HUES48 (cell line): ENCODE measurements at regions not wholly inside any gene's neighbourhood (a gene's known extent, or its start where the extent isn't known, plus 50 kb on each side); places are given as distances from the start of the nearest gene placed in this dataset.

Source experiments
- H3K27ac ChIP-seq: one replicate; pipeline ENCODE4 v1.7.0; 2013; ENCODE audit warnings: low read depth, low read length, inconsistent platforms
- H3K27me3 ChIP-seq: 2 replicates; pipeline ENCODE4 v1.6.1; 2013; ENCODE audit warnings: mild to moderate bottlenecking, low read length; ENCODE audit not compliant: control insufficient read depth, insufficient read depth
- H3K36me3 ChIP-seq: 2 replicates; pipeline ENCODE4 v1.6.1; 2013; ENCODE audit warnings: low read length; ENCODE audit not compliant: control insufficient read depth, insufficient read depth
- H3K4me1 ChIP-seq: 2 replicates; pipeline ENCODE4 v1.6.1; 2013; ENCODE audit warnings: mild to moderate bottlenecking, low read length; ENCODE audit not compliant: control insufficient read depth, insufficient read depth
- H3K4me3 ChIP-seq: 2 replicates; pipeline ENCODE4 v1.5.1; 2013; ENCODE audit warnings: mild to moderate bottlenecking, low read depth, low read length
- H3K9ac ChIP-seq: 2 replicates; pipeline ENCODE4 v1.6.1; 2013; ENCODE audit warnings: mild to moderate bottlenecking, low read depth, low read length, moderate library complexity
- H3K9me3 ChIP-seq: 2 replicates; pipeline ENCODE4 v1.6.1; 2013; ENCODE audit warnings: low read length; ENCODE audit not compliant: control insufficient read depth, insufficient read depth

GRCh38 chr10:71138166-71138830, 74.1 kb upstream of the UNC5B start:
- Histone ChIP-seq H3K4me3 (no peak overlapping the region), H3K36me3 (no peaks in the 10 kb centered on the region), H3K27me3 (no peaks in the 10 kb centered on the region), H3K9ac (no peak overlapping the region), H3K4me1 (peaks cover 10% of the 10 kb centered on the region), H3K9me3 (no peaks in the 10 kb centered on the region), H3K27ac (no peak overlapping the region)

- no peaks in the 10 kb centered on the region for H3K27me3 ChIP-seq
- no peak overlapping the region for H3K27ac ChIP-seq
- H3K4me3 ChIP-seq = no peak overlapping the region
- no peaks in the 10 kb centered on the region for H3K36me3 ChIP-seq
- H3K9ac ChIP-seq = no peak overlapping the region
- H3K4me1 ChIP-seq = peaks cover 3% of the 10 kb centered on the region; the same call in 1 of the 2 replicates
- H3K9me3 ChIP-seq = no peaks in the 10 kb centered on the region
These were observed 70.8 kb upstream of the UNC5B start for GRCh38 chr10:71141528-71141927.

GRCh38 chr10:71143170-71143569, 69.2 kb upstream of the UNC5B start:
- H3K4me3 ChIP-seq = no peak overlapping the region
- no peak overlapping the region for H3K27ac ChIP-seq
- no peak overlapping the region for H3K9ac ChIP-seq
- no peaks in the 10 kb centered on the region for H3K9me3 ChIP-seq
- no peaks in the 10 kb centered on the region for H3K27me3 ChIP-seq
- H3K36me3 ChIP-seq = no peaks in the 10 kb centered on the region
- H3K4me1 ChIP-seq = no peaks in the 10 kb centered on the region

DNA sequence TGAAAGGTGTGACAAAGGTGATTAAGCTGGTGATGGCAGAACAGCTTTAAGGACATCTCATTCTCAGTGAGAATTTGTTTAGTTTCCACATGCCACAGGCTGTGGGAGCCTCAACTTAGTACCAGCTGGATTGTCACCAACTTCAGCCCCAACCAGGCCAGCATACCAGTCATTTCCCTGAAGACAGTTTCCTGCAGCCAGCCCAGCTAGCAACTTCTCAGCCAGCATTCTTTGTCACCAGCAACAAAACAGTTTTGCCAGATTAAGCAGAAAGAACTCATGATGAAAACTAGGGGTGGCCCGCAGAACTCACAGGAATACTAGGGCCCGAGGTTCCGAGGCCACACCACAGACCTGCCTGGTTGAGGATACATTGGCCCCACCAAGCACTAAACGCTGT, 68.8 kb upstream of the UNC5B start:
- no peak overlapping the region for H3K9ac ChIP-seq
- H3K9me3 ChIP-seq = no peaks in the 10 kb centered on the region
- H3K27ac ChIP-seq = no peak overlapping the region
- H3K27me3 ChIP-seq = no peaks in the 10 kb centered on the region
- no peak overlapping the region for H3K4me3 ChIP-seq
- H3K4me1 ChIP-seq = no peaks in the 10 kb centered on the region
- no peaks in the 10 kb centered on the region for H3K36me3 ChIP-seq

DNA sequence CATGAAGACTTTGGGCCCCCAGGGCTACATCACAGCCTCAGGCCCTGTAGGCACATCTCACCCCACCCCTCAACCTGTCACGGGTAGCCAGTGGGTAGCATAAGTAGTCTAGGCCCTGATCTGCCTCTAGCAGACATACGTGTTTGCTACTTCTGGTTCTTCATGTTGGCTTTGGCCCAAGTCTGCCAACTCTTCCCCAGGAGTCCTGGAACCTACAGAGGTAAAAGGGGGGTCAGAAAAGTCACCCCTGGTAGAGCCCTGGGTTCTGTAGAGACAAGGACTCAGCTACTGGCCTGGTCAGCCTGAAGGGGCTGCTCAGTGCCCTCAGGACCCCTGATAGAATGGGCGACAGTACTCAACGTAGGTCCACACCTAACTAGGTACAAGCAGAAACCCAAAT, 67.5 kb upstream of the UNC5B start:
- Histone ChIP-seq H3K36me3 (no peaks in the 10 kb centered on the region), H3K27ac (no peak overlapping the region), H3K4me3 (no peak overlapping the region), H3K4me1 (no peaks in the 10 kb centered on the region), H3K9ac (no peak overlapping the region), H3K27me3 (no peaks in the 10 kb centered on the region), H3K9me3 (no peaks in the 10 kb centered on the region)

- Histone ChIP-seq H3K9ac (no peak overlapping the region), H3K27me3 (no peaks in the 10 kb centered on the region), H3K9me3 (no peaks in the 10 kb centered on the region), H3K4me3 (no peak overlapping the region), H3K4me1 (no peaks in the 10 kb centered on the region), H3K27ac (no peak overlapping the region), H3K36me3 (no peaks in the 10 kb centered on the region)
These were observed 66.9 kb upstream of the UNC5B start for GRCh38 chr10:71145352-71145945.

- Histone ChIP-seq H3K4me1 (no peaks in the 10 kb centered on the region), H3K4me3 (no peak overlapping the region), H3K9me3 (no peaks in the 10 kb centered on the region), H3K36me3 (no peaks in the 10 kb centered on the region), H3K9ac (no peak overlapping the region), H3K27me3 (0 out of 2 replicates have a peak, but pooled peaks cover 3% of the 10 kb centered on the region), H3K27ac (no peak overlapping the region)
These were observed 61.6 kb upstream of the UNC5B start for GRCh38 chr10:71150796-71151195.

DNA sequence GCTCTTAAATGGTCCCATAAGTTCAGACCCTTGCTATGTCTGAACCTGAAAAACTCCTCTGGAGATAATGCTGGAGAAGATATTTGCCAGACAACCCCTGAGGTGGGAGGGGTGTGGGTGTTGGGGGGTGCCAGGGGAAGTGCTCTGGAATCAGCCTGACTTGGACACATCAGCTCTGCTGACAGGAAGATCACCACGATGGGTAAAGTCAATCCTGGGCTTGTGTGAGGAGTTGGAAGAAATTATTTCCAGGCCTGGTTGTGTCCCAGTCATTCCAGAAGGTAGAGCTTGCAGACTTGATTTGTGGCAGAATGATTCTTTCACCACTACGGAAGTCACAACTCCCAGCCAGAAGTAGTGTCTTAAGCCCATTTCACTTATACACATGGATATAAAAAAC, 60.3 kb upstream of the UNC5B start:
- H3K9me3 ChIP-seq = no peaks in the 10 kb centered on the region
- H3K9ac ChIP-seq = no peak overlapping the region
- no peak overlapping the region for H3K4me3 ChIP-seq
- H3K27ac ChIP-seq = no peak overlapping the region
- 0 out of 2 replicates have a peak, but pooled peaks cover 3% of the 10 kb centered on the region for H3K27me3 ChIP-seq
- H3K4me1 ChIP-seq = no peaks in the 10 kb centered on the region
- no peaks in the 10 kb centered on the region for H3K36me3 ChIP-seq

DNA sequence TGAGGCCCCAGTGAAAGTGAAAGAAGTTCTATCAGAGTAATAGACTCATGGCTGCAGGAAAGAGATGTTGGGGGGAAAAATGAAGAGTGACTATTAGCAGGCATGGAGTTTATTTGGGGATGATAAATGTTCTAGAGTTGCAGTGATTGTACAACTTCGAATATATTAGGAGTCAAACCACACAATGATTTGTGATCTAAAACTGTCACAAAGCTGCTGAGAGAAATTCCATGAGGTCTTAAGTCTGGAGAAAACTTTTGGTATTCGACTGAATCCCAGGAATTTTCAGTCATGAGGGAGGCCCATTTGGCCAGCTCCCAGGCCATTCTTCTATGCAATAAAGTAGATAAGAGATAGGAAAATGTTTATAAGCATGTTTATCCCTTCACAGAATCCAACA, 55.9 kb upstream of the UNC5B start:
- Histone ChIP-seq H3K27me3 (0 out of 2 replicates have a peak, but pooled peaks cover 2% of the 10 kb centered on the region), H3K27ac (no peak overlapping the region), H3K9ac (no peak overlapping the region), H3K9me3 (no peaks in the 10 kb centered on the region), H3K36me3 (no peaks in the 10 kb centered on the region), H3K4me1 (no peaks in the 10 kb centered on the region), H3K4me3 (no peak overlapping the region)

- no peaks in the 10 kb centered on the region for H3K9me3 ChIP-seq
These were observed 54.9 kb upstream of the UNC5B start for GRCh38 chr10:71157435-71157834.

GRCh38 chr10:71158251-71158650, 54.1 kb upstream of the UNC5B start:
- Histone ChIP-seq H3K27me3 (no peaks in the 10 kb centered on the region), H3K9me3 (no peaks in the 10 kb centered on the region), H3K36me3 (no peaks in the 10 kb centered on the region), H3K4me3 (no peak overlapping the region), H3K27ac (no peak overlapping the region), H3K9ac (no peak overlapping the region), H3K4me1 (no peaks in the 10 kb centered on the region)

More at GRCh38 chr10:71157435-71157834, 54.9 kb upstream of the UNC5B start:
- Histone ChIP-seq H3K27ac (no peak overlapping the region), H3K9ac (no peak overlapping the region), H3K36me3 (no peaks in the 10 kb centered on the region), H3K4me1 (no peaks in the 10 kb centered on the region), H3K4me3 (no peak overlapping the region), H3K27me3 (no peaks in the 10 kb centered on the region)
